Trophoblast cell (in vitro differentiated cells and primary cell): ENCODE measurements at regions not wholly inside any gene's neighbourhood (a gene's known extent, or its start where the extent isn't known, plus 50 kb on each side); places are given as distances from the start of the nearest gene placed in this dataset.

Experiments used
- DNase-seq, 2 donors: peaks; one replicate each; pipeline ENCODE4 v3.0.0-alpha.2; 2016
- H2AFZ ChIP-seq: 2 replicates; pipeline ENCODE4 v1.6.1; 2013; ENCODE audit warnings: low read length, moderate library complexity, mild to moderate bottlenecking; ENCODE audit not compliant: insufficient read depth, poor library complexity
- H2AK5ac ChIP-seq: 2 replicates; pipeline ENCODE4 v1.6.1; 2013; ENCODE audit warnings: mild to moderate bottlenecking, low read length
- H2BK120ac ChIP-seq: 2 replicates; pipeline ENCODE4 v1.6.1; 2013; ENCODE audit warnings: low read length, mild to moderate bottlenecking, moderate library complexity; ENCODE audit not compliant: insufficient read depth, poor library complexity
- H2BK12ac ChIP-seq: 2 replicates; pipeline ENCODE4 v1.6.1; 2013; ENCODE audit warnings: mild to moderate bottlenecking, low read length, moderate library complexity
- H2BK5ac ChIP-seq: 2 replicates; pipeline ENCODE4 v1.6.1; 2013; ENCODE audit warnings: low read length, low read depth, moderate library complexity, mild to moderate bottlenecking; ENCODE audit not compliant: poor library complexity
- H3K14ac ChIP-seq: 2 replicates; pipeline ENCODE4 v1.6.1; 2013; ENCODE audit warnings: mild to moderate bottlenecking, low read length
- H3K18ac ChIP-seq: 2 replicates; pipeline ENCODE4 v1.6.1; 2013; ENCODE audit warnings: mild to moderate bottlenecking, low read length
- H3K23ac ChIP-seq: 2 replicates; pipeline ENCODE4 v1.6.1; 2013; ENCODE audit warnings: low read length
- H3K27ac ChIP-seq: 2 replicates; pipeline ENCODE4 v1.5.1; 2013; ENCODE audit warnings: low read depth, mild to moderate bottlenecking, inconsistent platforms, low read length, moderate library complexity
- H3K27me3 ChIP-seq: 2 replicates; pipeline ENCODE4 v1.6.1; 2013; ENCODE audit warnings: inconsistent platforms, mild to moderate bottlenecking, low read length, moderate library complexity; ENCODE audit not compliant: insufficient read depth
- H3K36me3 ChIP-seq, 2 experiments: 1 replicate in 1 of 2; 2 replicates in 1 of 2; pipeline ENCODE4 v1.6.1; 2013; ENCODE audit warnings: low read length in 2 of 2, mild to moderate bottlenecking in 2 of 2, moderate library complexity in 1 of 2; ENCODE audit not compliant: insufficient read depth in 2 of 2, control insufficient read depth in 1 of 2
- H3K4ac ChIP-seq: 2 replicates; pipeline ENCODE4 v1.6.1; 2013; ENCODE audit warnings: low read depth, mild to moderate bottlenecking, low read length, moderate library complexity
- H3K4me1 ChIP-seq, 2 experiments: 1 replicate in 1 of 2; 2 replicates in 1 of 2; pipeline ENCODE4 v1.6.1; 2013; ENCODE audit warnings: low read length in 2 of 2, mild to moderate bottlenecking in 2 of 2, moderate library complexity in 1 of 2; ENCODE audit not compliant: insufficient read depth in 2 of 2, control insufficient read depth in 1 of 2
- H3K4me2 ChIP-seq: 2 replicates; pipeline ENCODE4 v1.6.1; 2013; ENCODE audit warnings: inconsistent platforms, mild to moderate bottlenecking, low read length, moderate library complexity
- H3K4me3 ChIP-seq: 2 replicates; pipeline ENCODE4 v1.5.1; 2013; ENCODE audit warnings: mild to moderate bottlenecking, low read depth, low read length, inconsistent platforms
- H3K79me1 ChIP-seq: one replicate; pipeline ENCODE4 v1.6.1; 2013; ENCODE audit warnings: low read length
- H3K79me2 ChIP-seq: 2 replicates; pipeline ENCODE4 v1.6.1; 2013; ENCODE audit warnings: low read length, mild to moderate bottlenecking; ENCODE audit not compliant: control insufficient read depth, insufficient read depth, poor library complexity
- H3K9ac ChIP-seq: 2 replicates; pipeline ENCODE4 v1.6.1; 2013; ENCODE audit warnings: mild to moderate bottlenecking, low read length
- H3K9me3 ChIP-seq: 2 replicates; pipeline ENCODE4 v1.6.1; 2013; ENCODE audit warnings: low read depth, mild to moderate bottlenecking, control low read depth, inconsistent platforms, low read length; ENCODE audit not compliant: insufficient read depth
- H4K12ac ChIP-seq: 2 replicates; pipeline ENCODE4 v1.6.1; 2013; ENCODE audit warnings: low read depth, mild to moderate bottlenecking, low read length, moderate library complexity
- H4K8ac ChIP-seq: 2 replicates; pipeline ENCODE4 v1.6.1; 2013; ENCODE audit warnings: low read depth, mild to moderate bottlenecking, low read length, moderate library complexity
- H4K91ac ChIP-seq: one replicate; pipeline ENCODE4 v1.6.1; 2013; ENCODE audit warnings: low read depth, mild to moderate bottlenecking, low read length, moderate library complexity
- WGBS: extraction: QIAGEN DNeasy Blood & Tissue Kit; methylation state at CpG from one replicate; pipeline ENCODE4 v1.1.7; 2013; ENCODE audit warnings: missing lambda C conversion rate; ENCODE audit not compliant: insufficient read length, insufficient coverage; ENCODE audit errors: extremely low coverage; 5-methylcytosine and 5-hydroxymethylcytosine counted together

DNA sequence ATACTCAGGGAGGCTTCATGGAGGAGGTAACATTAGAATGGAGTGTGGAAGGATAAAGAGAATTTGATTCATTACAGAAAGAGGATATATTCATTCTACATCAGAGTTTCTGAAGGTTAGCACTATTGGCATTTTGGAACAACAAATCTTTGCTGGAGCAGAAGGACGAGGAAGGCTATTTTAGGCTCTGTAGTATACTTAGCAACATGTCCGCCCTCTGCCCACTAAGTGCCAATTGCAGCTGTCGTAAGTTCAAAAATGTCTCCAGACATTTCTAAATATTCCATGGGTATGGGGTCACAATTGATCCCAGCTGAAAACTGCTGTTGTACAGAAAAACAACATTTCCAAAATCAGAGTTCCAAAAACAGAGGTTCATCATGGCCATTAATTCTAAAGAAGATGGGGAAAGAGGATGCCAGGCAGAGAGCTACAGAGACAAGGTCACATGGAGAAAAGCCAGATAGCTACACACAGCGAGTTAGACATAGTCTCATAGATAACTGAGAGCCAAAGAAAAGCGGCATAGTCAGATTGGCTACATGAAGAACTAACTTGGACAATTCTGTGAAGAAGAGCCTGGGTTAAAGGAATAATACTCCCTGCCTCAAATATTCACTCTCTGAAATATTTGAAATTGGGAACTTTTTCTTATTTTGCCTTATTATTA, 846.4 kb upstream of the CDH8 start:
- Histone ChIP-seq H3K27me3 (no peaks in the 10 kb centered on the region), H2AFZ (no peak overlapping the region), H3K4me1 (no peaks in the 10 kb centered on the region), H3K23ac (no peak overlapping the region), H4K8ac (no peak overlapping the region), H3K4me2 (no peak overlapping the region), H3K27ac (no peak overlapping the region), H2AK5ac (no peak overlapping the region), H3K4me3 (no peak overlapping the region), H3K18ac (no peak overlapping the region), H4K12ac (no peak overlapping the region), H2BK12ac (no peak overlapping the region), H3K9ac (no peak overlapping the region), H3K36me3 (no peaks in the 10 kb centered on the region), H2BK5ac (peak overlapping the region; percentile 33), H3K79me1 (no peaks in the 10 kb centered on the region), H3K4ac (no peak overlapping the region), H3K9me3 (peaks cover 2% of the 10 kb centered on the region), H4K91ac (no peak overlapping the region), H3K79me2 (no peaks in the 10 kb centered on the region), H3K14ac (no peak overlapping the region), H2BK120ac (no peak overlapping the region)
- no CpG with 5 or more reads among the region's 5 CpGs for WGBS
- DNase-seq = no peak

- H2AFZ ChIP-seq = no peak overlapping the region
- no peak overlapping the region for H2BK5ac ChIP-seq
- H3K79me2 ChIP-seq = no peaks in the 10 kb centered on the region
- no peak overlapping the region for H3K14ac ChIP-seq
- WGBS = no CpG with 5 or more reads among the region's 1 CpG
- no peak overlapping the region for H3K4me2 ChIP-seq
- H2BK12ac ChIP-seq = no peak overlapping the region
- H3K4me3 ChIP-seq = no peak overlapping the region
- no peak overlapping the region for H3K27ac ChIP-seq
- H3K23ac ChIP-seq = no peak overlapping the region
- H3K4me1 ChIP-seq = no peaks in the 10 kb centered on the region
- H3K36me3 ChIP-seq = no peaks in the 10 kb centered on the region
- H3K27me3 ChIP-seq = no peaks in the 10 kb centered on the region
- peaks cover 2% of the 10 kb centered on the region for H3K9me3 ChIP-seq
- H4K12ac ChIP-seq = no peak overlapping the region
- no peak overlapping the region for H3K18ac ChIP-seq
- H3K9ac ChIP-seq = no peak overlapping the region
- no peak overlapping the region for H2AK5ac ChIP-seq
- no peak overlapping the region for H4K8ac ChIP-seq
- H3K4ac ChIP-seq = no peak overlapping the region
- H2BK120ac ChIP-seq = no peak overlapping the region
- no peaks in the 10 kb centered on the region for H3K79me1 ChIP-seq
- H4K91ac ChIP-seq = no peak overlapping the region
- DNase-seq = no peak
These were observed 839.9 kb upstream of the CDH8 start for GRCh38 chr16:62876133-62876532.

DNA sequence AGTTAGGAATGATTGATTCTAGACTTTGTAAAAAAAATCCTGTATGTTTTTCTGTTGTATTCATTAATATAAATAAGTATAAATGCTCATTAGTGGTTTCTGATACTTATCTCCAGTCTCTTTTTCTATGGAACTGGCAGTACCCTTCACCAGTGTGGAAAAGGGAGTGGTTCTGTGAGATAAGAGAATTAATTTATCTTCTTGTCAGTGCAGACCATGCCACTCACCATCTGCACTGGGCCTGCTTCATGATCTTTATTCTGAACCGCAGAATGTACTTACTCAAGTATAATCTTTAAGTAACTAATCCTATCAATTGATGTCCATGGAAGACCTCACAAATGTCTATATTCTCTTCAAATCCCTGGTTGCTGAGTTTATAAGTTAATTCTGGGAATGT, 836.1 kb upstream of the CDH8 start:
- DNase-seq = no peak
- Histone ChIP-seq H3K4me3 (no peak overlapping the region), H3K4me2 (no peak overlapping the region), H3K14ac (no peak overlapping the region), H3K9me3 (no peaks in the 10 kb centered on the region), H2AFZ (no peak overlapping the region), H2BK12ac (no peak overlapping the region), H2BK5ac (no peak overlapping the region), H4K12ac (no peak overlapping the region), H3K27me3 (no peaks in the 10 kb centered on the region), H3K79me1 (no peaks in the 10 kb centered on the region), H3K36me3 (no peaks in the 10 kb centered on the region), H4K91ac (no peak overlapping the region), H2BK120ac (no peak overlapping the region), H3K27ac (no peak overlapping the region), H3K79me2 (no peaks in the 10 kb centered on the region), H2AK5ac (no peak overlapping the region), H3K23ac (no peak overlapping the region), H3K9ac (no peak overlapping the region), H3K18ac (no peak overlapping the region), H4K8ac (no peak overlapping the region), H3K4me1 (no peaks in the 10 kb centered on the region), H3K4ac (no peak overlapping the region)
- WGBS = no CpG with 5 or more reads among the region's 1 CpG

DNA sequence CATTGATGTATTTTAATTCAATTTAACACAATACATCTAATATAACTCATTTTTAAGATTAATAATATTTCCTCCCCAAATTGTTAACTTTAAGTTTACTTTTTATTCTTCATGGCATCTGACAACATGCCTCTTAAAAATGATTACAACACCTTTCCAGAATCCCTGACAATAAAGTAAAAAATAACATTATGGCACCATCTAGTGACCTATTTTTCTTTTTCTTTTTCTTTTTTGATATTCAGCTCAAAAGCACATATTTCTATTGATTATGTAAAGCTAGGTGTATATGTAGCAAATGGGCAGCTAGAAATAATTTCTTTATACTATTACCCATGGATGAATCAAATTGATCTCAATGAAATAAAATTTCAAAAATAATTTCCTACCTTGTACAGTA, 834.3 kb upstream of the CDH8 start:
- H3K79me1 ChIP-seq = no peaks in the 10 kb centered on the region
- H4K12ac ChIP-seq = no peak overlapping the region

More for the DNA sequence above, 834.3 kb upstream of the CDH8 start:
- Histone ChIP-seq H3K14ac (no peak overlapping the region), H3K9me3 (no peaks in the 10 kb centered on the region), H3K36me3 (no peaks in the 10 kb centered on the region), H3K27ac (no peak overlapping the region), H3K4me1 (no peaks in the 10 kb centered on the region), H3K18ac (no peak overlapping the region), H2AK5ac (no peak overlapping the region), H3K4me3 (no peak overlapping the region), H3K27me3 (no peaks in the 10 kb centered on the region), H2BK5ac (no peak overlapping the region), H3K9ac (no peak overlapping the region), H2BK12ac (no peak overlapping the region), H2BK120ac (no peak overlapping the region), H3K4ac (no peak overlapping the region), H4K91ac (no peak overlapping the region), H3K23ac (no peak overlapping the region), H4K8ac (no peak overlapping the region), H2AFZ (no peak overlapping the region), H3K4me2 (no peak overlapping the region), H3K79me2 (no peaks in the 10 kb centered on the region)
- no peak for DNase-seq
